HG02642 (cell line): ENCODE measurements at regions not wholly inside any gene's neighbourhood (a gene's known extent, or its start where the extent isn't known, plus 50 kb on each side); places are given as distances from the start of the nearest gene placed in this dataset.
"Not testable (repeated sequence)": the region's sequence is repeated elsewhere in the genome, so short reads cannot be mapped to it uniquely, and the experiment has no call there.

Experiments
- ATAC-seq: cut with Tn5 transposase; IDR thresholded peaks from one replicate; pipeline ENCODE4 v1.9.1; 2021; ENCODE audit warnings: mild to moderate bottlenecking; ENCODE audit not compliant: unreplicated experiment, poor library complexity

DNA sequence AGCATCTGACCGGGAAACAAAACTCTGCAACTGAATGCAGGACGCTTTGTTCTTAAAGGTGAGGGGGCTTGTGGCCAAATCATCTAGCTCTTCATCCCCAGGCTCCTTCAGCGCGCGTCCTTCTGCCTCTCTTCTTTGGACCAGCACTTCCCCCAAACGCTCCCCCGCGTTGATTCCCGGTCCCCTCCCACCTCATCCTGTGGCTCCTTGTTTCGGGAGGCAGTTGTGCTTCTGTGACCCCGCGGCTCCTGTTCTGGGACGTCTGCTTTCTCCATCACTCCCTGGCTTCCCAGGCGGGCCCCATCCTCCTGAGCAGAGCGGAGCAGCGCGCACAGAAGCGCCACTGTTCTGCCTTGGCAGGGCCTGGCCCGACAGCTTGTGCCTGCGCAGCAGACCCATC is 109.7 kb upstream of the ZNG1E start:
- ATAC-seq, result not testable (repeated sequence)

DNA sequence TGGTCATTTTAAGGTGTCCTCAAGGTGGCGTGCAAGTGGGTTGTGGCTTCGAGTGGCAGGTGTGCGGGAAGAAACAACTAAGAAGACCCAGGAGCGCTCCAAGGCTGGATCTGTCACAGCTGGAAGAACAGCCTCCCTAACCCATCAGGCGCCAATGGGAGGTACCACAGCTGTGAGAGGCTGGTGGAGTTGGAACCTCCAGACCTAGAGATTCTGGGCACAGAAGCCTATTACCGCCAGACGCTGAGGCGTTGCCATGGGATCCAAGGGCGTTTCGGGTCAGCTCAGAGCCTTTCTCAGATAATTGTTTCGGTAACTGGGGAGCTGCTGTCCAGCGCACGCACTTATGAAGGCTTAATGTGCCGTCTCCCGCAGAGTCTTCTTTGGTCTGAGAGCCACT is 156.7 kb upstream of the ZNG1E start:
- ATAC-seq, result not testable (repeated sequence)

- not testable (repeated sequence) for ATAC-seq
Measured at GRCh38 chr9:65514465-65514864, 161.3 kb upstream of the ZNG1E start.

DNA sequence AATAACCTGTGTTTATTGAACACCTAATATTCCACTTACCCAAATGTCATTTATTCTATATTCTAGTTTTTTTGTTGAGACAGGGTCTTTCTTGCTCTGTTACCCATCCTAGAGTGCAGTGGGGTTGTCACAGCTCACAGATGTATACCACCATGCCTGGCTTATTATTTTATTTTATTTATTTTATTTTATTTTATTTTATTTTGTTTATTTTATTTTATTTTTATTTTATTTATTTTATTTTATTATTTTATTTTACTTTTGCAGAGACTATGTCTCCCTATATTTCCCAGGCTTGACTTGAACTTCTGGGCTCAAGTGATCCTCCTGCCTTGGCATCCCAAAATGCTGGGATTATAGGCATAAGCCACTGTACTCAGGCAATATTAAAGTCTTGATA is 167.8 kb upstream of the ZNG1E start:
- ATAC-seq, result not testable (repeated sequence)

GRCh38 chr9:65504686-65505085 is 171.0 kb upstream of the ZNG1E start:
- not testable (repeated sequence) for ATAC-seq

DNA sequence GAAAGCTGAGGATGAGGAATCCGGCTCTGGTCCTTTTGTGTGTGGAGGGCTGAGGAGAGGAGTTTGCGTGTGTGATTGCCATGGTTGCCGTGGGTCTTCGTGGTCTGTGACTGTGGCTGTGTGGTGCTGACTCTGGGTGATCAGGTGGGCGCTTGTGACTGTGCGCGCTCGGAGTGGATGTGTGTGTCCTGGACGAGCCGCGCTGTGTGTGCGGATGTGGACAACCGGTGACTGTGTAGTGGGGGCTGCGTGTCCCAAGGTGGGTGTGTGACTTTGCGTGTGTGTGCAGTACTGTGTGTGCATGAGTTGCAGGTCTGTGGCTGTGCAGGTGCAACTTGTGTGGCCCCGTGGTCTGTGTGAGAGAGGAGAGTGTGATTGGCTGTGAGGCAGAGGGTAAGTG is 172.0 kb upstream of the ZNG1E start:
- not testable (repeated sequence) for ATAC-seq

DNA sequence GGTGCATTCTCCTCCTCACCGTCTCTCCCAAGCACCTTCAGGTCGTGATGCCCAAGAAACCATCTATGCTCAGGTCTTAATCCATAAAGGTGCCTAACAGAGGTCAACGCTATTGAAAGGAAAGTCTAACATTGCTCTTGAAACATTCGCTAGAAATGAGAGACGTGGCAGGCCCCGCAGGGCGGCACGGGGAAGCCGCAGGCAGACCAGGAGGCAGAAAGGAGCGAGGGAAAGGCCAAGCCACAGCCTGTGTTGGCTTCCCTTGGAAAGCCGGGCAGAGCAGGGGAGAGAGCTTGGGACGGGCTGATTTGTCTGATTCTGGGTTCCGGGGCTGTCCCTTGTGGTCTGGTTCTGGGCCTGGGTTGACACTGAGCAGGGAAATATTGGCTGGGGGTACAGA is 192.8 kb upstream of the ZNG1E start:
- ATAC-seq, result not testable (repeated sequence)

DNA sequence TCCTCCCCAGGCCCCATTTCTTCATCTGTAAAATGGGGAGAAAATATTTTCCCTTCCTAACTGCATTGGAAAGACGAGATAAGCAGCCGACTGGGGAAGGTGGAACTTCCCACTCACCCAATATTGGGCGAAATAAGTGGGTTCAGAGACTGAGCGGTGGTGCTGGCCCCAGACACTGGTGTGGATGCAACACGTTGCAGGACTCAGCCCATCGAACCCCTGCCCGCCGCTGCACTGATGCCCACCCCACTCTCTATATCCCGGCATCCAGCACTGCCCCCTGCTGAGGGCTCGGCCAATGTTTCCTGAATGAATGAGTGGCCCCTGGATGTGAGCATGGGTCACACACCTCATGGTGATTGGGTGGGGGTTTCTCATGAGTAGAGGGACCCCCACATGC is 194.4 kb upstream of the ZNG1E start:
- not testable (repeated sequence) for ATAC-seq

GRCh38 chr9:65474891-65475290 is 189.9 kb upstream of the FOXD4L5 start:
- not testable (repeated sequence) for ATAC-seq

DNA sequence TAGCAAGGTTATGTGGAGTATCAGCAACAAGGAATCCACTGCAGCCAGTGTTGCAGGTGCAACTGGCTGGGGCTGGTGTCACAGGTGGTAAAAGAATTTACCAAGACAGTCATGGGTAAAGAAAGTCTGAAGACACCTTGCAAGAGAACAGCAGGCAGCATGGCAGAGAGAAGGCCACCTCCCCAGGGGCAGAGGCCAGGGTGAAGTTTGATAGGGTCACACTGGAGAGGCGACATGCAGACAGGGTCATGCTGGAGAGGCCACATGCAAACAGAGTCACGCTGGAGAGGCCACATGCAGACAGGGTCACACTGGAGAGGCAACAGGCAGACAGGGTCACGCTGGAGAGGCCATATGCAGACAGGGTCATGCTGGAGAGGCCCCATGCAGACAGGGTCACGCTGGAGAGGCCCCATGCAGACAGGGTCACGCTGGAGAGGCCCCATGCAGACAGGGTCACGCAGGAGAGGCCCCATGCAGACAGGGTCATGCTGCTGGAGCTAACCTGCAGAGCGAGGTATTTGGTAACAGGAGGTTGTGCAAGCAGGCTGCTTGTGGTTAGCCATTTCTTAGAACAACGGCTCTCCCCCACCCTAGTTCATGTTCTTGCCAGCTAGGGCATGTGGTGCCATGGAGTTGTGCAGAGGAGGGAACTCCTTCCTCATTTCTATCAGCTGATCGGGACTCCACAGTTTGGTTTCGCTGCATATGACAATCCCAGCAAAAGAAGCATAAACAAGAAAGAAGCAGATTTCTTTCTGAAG is 188.2 kb upstream of the FOXD4L5 start:
- not testable (repeated sequence) for ATAC-seq

GRCh38 chr9:65471106-65471505 is 186.1 kb upstream of the FOXD4L5 start:
- ATAC-seq, result not testable (repeated sequence)

DNA sequence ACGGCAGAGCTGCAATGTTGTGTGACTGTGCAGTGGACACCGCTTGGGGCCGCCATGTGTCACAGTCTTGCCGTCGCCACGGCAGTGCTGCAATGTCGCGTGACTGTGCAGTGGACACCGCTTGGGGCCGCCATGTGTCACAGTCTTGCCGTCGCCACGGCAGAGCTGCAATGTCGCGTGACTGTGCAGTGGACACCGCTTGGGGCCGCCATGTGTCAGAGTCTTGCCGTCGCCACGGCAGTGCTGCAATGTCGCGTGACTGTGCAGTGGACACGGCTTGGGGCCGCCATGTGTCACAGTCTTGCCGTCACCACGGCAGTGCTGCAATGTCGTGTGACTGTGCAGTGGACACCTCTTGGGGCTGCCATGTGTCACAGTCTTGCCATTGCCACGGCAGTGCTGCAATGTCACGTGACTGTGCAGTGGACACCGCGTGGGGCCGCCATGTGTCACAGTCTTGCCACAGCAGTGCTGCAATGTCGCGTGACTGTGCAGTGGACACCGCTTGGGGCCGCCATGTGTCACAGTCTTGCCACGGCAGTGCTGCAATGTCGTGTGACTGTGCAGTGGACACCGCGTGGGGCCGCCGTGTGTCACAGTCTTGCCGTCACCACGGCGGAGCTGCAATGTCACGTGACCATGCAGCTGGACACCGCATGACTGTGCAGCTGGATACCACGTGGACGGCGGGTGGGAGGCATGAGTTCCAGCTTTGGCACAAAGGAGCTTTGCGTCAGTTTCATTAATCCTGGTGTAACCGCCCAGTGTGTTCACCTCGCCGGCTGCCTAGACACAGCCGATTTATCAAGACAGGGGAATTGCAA is 182.1 kb upstream of the FOXD4L5 start:
- ATAC-seq, result not testable (repeated sequence)

DNA sequence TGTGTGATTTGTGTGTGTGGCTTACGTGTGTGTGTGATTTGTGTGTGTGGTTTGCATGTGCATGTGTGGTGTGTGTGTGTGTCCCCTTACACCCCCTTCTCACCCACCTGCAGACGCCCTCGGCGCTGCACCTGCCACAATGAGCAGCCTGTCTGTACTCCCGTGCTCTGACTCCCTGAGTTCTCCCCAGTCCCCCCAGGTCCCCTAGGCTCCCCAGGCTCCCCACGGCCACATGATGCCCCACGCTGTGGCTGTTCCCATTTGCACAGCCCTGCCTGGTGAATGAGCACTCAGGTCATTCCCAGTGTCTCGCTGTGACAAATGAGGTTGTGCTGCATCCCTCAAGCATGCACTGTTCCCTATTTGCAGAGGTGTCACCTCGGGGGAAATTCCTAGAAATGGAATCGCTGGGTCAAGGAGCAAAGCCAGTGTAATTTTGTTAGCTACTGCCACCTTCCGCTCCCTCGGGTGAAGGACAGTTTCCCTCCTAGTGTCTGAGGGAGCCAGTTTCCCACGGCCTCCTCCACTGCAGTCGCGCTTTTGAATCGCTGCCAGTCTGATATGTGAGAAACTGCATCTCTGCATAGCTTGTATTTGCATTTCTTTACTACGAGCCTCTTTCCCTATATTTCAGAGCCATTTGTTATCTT is 180.4 kb upstream of the FOXD4L5 start:
- ATAC-seq, result not testable (repeated sequence)

DNA sequence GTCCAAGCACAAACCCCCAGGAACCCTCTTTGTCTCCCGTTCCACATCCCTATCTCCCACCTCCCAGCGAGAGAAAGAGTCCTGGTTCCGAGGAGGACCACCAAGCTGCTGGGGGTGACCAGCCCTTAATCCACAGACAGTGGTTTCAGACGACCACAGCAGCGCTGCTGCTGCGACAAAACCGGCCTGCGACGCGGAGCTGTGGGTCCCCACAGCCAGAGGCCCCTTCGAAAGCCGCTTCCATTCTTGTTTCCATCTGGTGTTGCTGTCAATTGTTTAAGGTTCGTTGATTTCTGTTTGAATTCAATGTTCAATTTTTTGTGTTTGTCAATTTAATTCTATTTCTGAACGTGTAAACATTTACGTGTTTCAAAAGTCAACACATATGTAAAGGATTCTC is 177.5 kb upstream of the FOXD4L5 start:
- ATAC-seq, result not testable (repeated sequence)

DNA sequence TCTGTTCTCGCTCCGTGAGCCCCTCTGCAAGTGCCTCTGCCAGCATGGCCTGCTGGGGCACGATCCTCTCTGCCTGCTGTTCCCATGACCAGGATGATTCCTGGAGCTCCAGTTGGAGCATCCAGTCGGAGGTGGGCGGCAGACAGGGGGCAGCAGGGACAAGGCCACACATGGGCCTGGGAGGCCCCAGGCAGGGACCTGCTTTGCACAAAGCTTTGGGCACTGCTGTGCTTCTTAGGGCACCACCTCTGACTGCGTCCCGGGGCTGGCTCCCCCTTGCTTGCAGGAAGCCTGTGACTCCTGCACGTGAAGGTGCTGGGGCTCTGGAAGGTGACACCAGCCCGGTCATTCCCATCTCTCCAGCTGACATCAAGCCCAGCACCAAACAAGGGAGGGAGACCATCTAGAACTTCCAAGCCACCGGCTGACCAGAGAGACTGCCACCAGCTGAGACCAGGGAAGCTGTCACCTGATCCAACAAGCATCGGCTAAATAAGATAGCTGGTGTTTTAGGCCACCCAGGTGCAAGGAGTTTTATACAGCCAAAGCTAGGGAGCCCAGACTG is 174.8 kb upstream of the FOXD4L5 start:
- no peak for ATAC-seq

- ATAC-seq, result no peak
Measured at GRCh38 chr9:65458992-65459391, 174.0 kb upstream of the FOXD4L5 start.

GRCh38 chr9:65458465-65458864 is 173.5 kb upstream of the FOXD4L5 start:
- ATAC-seq, result no peak

- ATAC-seq, result not testable (repeated sequence)
Measured at GRCh38 chr9:65456991-65457390, 172.0 kb upstream of the FOXD4L5 start.

GRCh38 chr9:65455751-65456647 is 171.0 kb upstream of the FOXD4L5 start:
- ATAC-seq, result not testable (repeated sequence)

GRCh38 chr9:65455136-65455535 is 170.1 kb upstream of the FOXD4L5 start:
- ATAC-seq, result not testable (repeated sequence)
